Endothelial cell of umbilical vein (primary cell): ENCODE measurements at regions not wholly inside any gene's neighbourhood (a gene's known extent, or its start where the extent isn't known, plus 50 kb on each side); places are given as distances from the start of the nearest gene placed in this dataset.

Experiments used
- BruUV-seq: library from RNA; stranded (reverse); fragments of 400-500 nt; replicated peaks from 2 replicates; lab custom pipeline; 2021; lab: Mats Ljungman, UMichigan
- CTCF ChIA-PET: fragments of 300-600, 350-600 bp; sonication (Branson Sonifier 250); formaldehyde crosslinking; loops from one replicate; lab custom pipeline; 2021; ENCODE audit warnings: antibody characterized with exemption, inconsistent platforms; lab: Charles Lee
- POLR2A ChIA-PET: fragments of 300-600, 350-600 bp; sonication (Branson Sonifier 250); formaldehyde crosslinking; loops from one replicate; lab custom pipeline; 2021; ENCODE audit warnings: antibody characterized with exemption, inconsistent platforms; lab: Charles Lee
- DNase-seq: peaks from one replicate; pipeline ENCODE4 v3.0.0-alpha.2; 2011; ENCODE audit warnings: low read depth, low spot score
- FAIRE-seq: peaks from 2 replicates; lab custom pipeline; 2011; peaks lifted over from hg19 to GRCh38; lab: Jason Lieb, UNC
- H2AFZ ChIP-seq: 2 replicates; pipeline ENCODE4 v1.6.0; 2012; ENCODE audit warnings: low read depth, low read length, control low read depth, inconsistent platforms
- H3K27ac ChIP-seq: 2 replicates; pipeline ENCODE4 v1.5.1; 2011; ENCODE audit warnings: low read depth, mild to moderate bottlenecking, control low read depth, low read length, moderate library complexity; ENCODE audit not compliant: insufficient read depth
- H3K27me3 ChIP-seq, 2 experiments: 2 replicates each; pipeline versions ENCODE4 v1.6.0 to v1.6.1; 2011; ENCODE audit warnings: low read length in 2 of 2, mixed read lengths in 1 of 2; ENCODE audit not compliant: control insufficient read depth in 2 of 2, insufficient read depth in 2 of 2
- H3K36me3 ChIP-seq, 2 experiments: 2 replicates in 1 of 2; 3 replicates in 1 of 2; pipeline ENCODE4 v1.5.1; 2011; ENCODE audit warnings: low read length in 2 of 2, mild to moderate bottlenecking in 1 of 2, moderate library complexity in 1 of 2; ENCODE audit not compliant: control insufficient read depth in 2 of 2, insufficient read depth in 2 of 2; ENCODE audit errors: extremely low read depth in 1 of 2
- H3K4me1 ChIP-seq: 3 replicates; pipeline ENCODE4 v1.5.1; 2011; ENCODE audit warnings: mild to moderate bottlenecking, low read length; ENCODE audit not compliant: control insufficient read depth, insufficient read depth; ENCODE audit errors: extremely low read depth
- H3K4me2 ChIP-seq: 2 replicates; pipeline ENCODE4 v1.6.1; 2011; ENCODE audit warnings: low read length, control low read depth, mixed read lengths; ENCODE audit not compliant: insufficient read depth
- H3K4me3 ChIP-seq, 3 experiments: fragments of 200-600 bp in 1 of 3; sonication (generic), shearing (Covaris generic) in 1 of 3; replicated peaks in 1 of 3; 2 replicates each; pipeline ENCODE4 v1.5.1; 2011 to 2016; ENCODE audit warnings: control low read depth in 3 of 3, low read length in 3 of 3, mild to moderate bottlenecking in 2 of 3, inconsistent platforms in 1 of 3, low read depth in 1 of 3, moderate library complexity in 1 of 3; ENCODE audit not compliant: insufficient read depth in 1 of 3
- H3K79me2 ChIP-seq: 2 replicates; pipeline ENCODE4 v1.6.0; 2012; ENCODE audit warnings: low read length, inconsistent platforms; ENCODE audit not compliant: control insufficient read depth, insufficient read depth
- H3K9ac ChIP-seq: replicated peaks from 2 replicates; pipeline ENCODE3; 2011; ENCODE audit warnings: low read length, control low read depth; ENCODE audit not compliant: insufficient read depth; ENCODE audit errors: extremely low read depth
- H3K9me1 ChIP-seq: replicated peaks from 3 replicates; pipeline ENCODE4 v1.6.0; 2011; ENCODE audit warnings: mild to moderate bottlenecking, low read length; ENCODE audit not compliant: control insufficient read depth, insufficient read depth; ENCODE audit errors: extremely low read depth
- H3K9me3 ChIP-seq: replicated peaks from 2 replicates; pipeline ENCODE4 v1.5.1; 2012; ENCODE audit warnings: low read length, inconsistent platforms; ENCODE audit not compliant: control insufficient read depth, insufficient read depth
- H4K20me1 ChIP-seq: replicated peaks from 2 replicates; pipeline ENCODE3; 2011; ENCODE audit warnings: mild to moderate bottlenecking, low read length; ENCODE audit not compliant: control insufficient read depth, insufficient read depth; ENCODE audit errors: extremely low read depth
- EZH2 ChIP-seq: IDR thresholded peaks from 2 replicates; pipeline ENCODE4 v1.6.1; 2012; ENCODE audit warnings: borderline replicate concordance, low read depth, mild to moderate bottlenecking, moderate library complexity, low read length, inconsistent platforms; ENCODE audit not compliant: severe bottlenecking
- FOS ChIP-seq: IDR thresholded peaks from 2 replicates; pipeline ENCODE4 v1.6.1; 2011; ENCODE audit warnings: mild to moderate bottlenecking, low read length, moderate library complexity, borderline replicate concordance; ENCODE audit not compliant: insufficient read depth
- GATA2 ChIP-seq: IDR thresholded peaks from 2 replicates; pipeline ENCODE4 v1.7.0; 2011; ENCODE audit warnings: low read depth, mild to moderate bottlenecking, moderate library complexity, mixed read lengths, low read length; ENCODE audit not compliant: insufficient read length, insufficient read depth
- JUN ChIP-seq: IDR thresholded peaks from 2 replicates; pipeline ENCODE4 v1.6.1; 2011; ENCODE audit warnings: borderline replicate concordance, low read depth; ENCODE audit not compliant: insufficient read length, insufficient read depth
- MAX ChIP-seq: IDR thresholded peaks from 2 replicates; pipeline ENCODE4 v1.6.1; 2011; ENCODE audit not compliant: insufficient read depth, insufficient read length
- MYC ChIP-seq: IDR thresholded peaks from one replicate; pipeline ENCODE4 v1.6.1; 2011; ENCODE audit warnings: mild to moderate bottlenecking, low read depth, low read length
- POLR2A ChIP-seq: IDR thresholded peaks from 2 replicates; pipeline ENCODE4 v1.6.1; 2012; ENCODE audit warnings: low read depth, mild to moderate bottlenecking, control low read depth, low read length
- POLR2AphosphoS5 ChIP-seq: IDR thresholded peaks from 2 replicates; pipeline ENCODE4 v1.6.1; 2012; ENCODE audit warnings: low read depth, mild to moderate bottlenecking, control low read depth, low read length, moderate library complexity; ENCODE audit not compliant: insufficient read depth
- dilution Hi-C: fragments of 300-500 bp; cut with MboI; formaldehyde crosslinking; loops from one replicate; pipeline ENCODE4 v1.15.0; 2019; ENCODE audit warnings: low sequenced_read_pairs; ENCODE audit not compliant: extremely low pct_ligation_motif_present
- intact Hi-C: fragments of 100-400 bp; cut with micrococcal nuclease; formaldehyde crosslinking; loops from one replicate; pipeline ENCODE4 v1.10.0; 2022
- TF ChIP-seq, protein P1 (sequence below), 2 donors: IDR thresholded peaks; 1 replicate in 1 of 2; 2 replicates in 1 of 2; pipeline ENCODE4 v1.5.1; 2011; ENCODE audit warnings: low read length in 2 of 2, mild to moderate bottlenecking in 2 of 2, moderate library complexity in 2 of 2, control low read depth in 1 of 2, inconsistent platforms in 1 of 2, low read depth in 1 of 2; ENCODE audit not compliant: insufficient read depth in 1 of 2; ENCODE audit errors: extremely low read depth in 1 of 2

DNA sequence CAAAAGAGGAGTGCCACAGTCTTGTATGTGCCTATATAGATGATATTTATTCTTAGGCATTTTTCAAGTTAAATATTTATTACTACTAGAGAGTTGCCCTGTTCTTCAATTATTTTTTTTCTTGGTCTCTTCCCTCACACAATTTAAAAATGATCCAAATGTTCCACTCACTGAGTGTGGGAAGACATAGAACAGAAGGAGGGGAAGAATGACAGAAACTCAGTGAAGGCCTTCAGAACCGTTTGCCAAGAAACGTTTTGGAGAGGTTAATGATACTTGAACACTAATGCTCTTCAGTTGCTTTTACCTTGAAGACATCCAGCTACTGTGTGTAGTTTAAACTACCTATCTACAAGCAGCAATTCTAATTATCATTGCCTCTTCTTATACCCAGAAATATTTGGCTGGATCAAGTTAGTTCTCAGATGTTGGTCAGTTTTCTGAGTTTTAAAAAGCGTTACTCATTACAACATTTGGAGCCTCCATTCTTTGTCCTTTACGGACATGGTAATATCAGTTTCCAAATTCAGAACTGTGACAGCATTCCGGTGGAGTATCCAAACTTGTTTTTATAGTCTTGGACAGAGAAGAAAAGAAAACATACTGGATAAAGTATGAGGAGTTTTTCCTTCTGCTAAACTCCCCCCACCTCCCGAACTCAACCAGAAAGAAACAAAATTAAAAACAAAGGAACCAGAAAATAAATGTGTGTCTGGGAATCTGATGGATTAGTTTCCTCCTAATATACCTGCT is 389.7 kb downstream of the SPRY1 start:
- H4K20me1 ChIP-seq: no peaks in the 10 kb centered on the region
- H3K79me2 ChIP-seq: no peaks in the 10 kb centered on the region
- no TSS peak for BruUV-seq
- CTCF ChIA-PET: interaction anchor here (1.0 kb wide), 1 partner anchor 14 kb away, joined by 5 read pairs; no protein-coding TSS in a partner anchor
- H3K4me3 ChIP-seq: no peak overlapping the region
- H3K4me1 ChIP-seq: peaks cover 8% of the 10 kb centered on the region
- no peaks in the 10 kb centered on the region for H3K9me3 ChIP-seq
- H3K9ac ChIP-seq: no peak overlapping the region
- H3K36me3 ChIP-seq: no peaks in the 10 kb centered on the region
- no peak overlapping the region for H3K27ac ChIP-seq
- no peaks in the 10 kb centered on the region for H3K27me3 ChIP-seq
- H3K4me2 ChIP-seq: no peak overlapping the region
- TF ChIP-seq GATA2 (no peak), MYC (no peak), POLR2A (no peak), JUN (no peak), MAX (no peak), FOS (no peak), POLR2AphosphoS5 (no peak), EZH2 (no peak)
- TF ChIP-seq, protein P1, sequence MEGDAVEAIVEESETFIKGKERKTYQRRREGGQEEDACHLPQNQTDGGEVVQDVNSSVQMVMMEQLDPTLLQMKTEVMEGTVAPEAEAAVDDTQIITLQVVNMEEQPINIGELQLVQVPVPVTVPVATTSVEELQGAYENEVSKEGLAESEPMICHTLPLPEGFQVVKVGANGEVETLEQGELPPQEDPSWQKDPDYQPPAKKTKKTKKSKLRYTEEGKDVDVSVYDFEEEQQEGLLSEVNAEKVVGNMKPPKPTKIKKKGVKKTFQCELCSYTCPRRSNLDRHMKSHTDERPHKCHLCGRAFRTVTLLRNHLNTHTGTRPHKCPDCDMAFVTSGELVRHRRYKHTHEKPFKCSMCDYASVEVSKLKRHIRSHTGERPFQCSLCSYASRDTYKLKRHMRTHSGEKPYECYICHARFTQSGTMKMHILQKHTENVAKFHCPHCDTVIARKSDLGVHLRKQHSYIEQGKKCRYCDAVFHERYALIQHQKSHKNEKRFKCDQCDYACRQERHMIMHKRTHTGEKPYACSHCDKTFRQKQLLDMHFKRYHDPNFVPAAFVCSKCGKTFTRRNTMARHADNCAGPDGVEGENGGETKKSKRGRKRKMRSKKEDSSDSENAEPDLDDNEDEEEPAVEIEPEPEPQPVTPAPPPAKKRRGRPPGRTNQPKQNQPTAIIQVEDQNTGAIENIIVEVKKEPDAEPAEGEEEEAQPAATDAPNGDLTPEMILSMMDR (IDR thresholded peaks at IDR 0.05; ENCODE audit: extremely low read depth in 1 of 2, insufficient read depth in 1 of 2, low read depth in 1 of 2, low read length in 2 of 2): no peak
- dilution Hi-C loops: no loop called here
- no peak for DNase-seq
- POLR2A ChIA-PET: no interaction called here
- intact Hi-C loops: no loop called here
- no peaks in the 10 kb centered on the region for H3K9me1 ChIP-seq
- H2AFZ ChIP-seq: no peak overlapping the region
- FAIRE-seq: no peak
